NCI-H460 (cell line): ENCODE measurements at regions not wholly inside any gene's neighbourhood (a gene's known extent, or its start where the extent isn't known, plus 50 kb on each side); places are given as distances from the start of the nearest gene placed in this dataset.
"Not testable (repeated sequence)": the region's sequence is repeated elsewhere in the genome, so short reads cannot be mapped to it uniquely, and the experiment has no call there.

Source experiments
- DNase-seq: peaks from one replicate; pipeline ENCODE4 v3.0.0-alpha.2; 2016; ENCODE audit warnings: low read depth; ENCODE audit errors: extremely low read depth

DNA sequence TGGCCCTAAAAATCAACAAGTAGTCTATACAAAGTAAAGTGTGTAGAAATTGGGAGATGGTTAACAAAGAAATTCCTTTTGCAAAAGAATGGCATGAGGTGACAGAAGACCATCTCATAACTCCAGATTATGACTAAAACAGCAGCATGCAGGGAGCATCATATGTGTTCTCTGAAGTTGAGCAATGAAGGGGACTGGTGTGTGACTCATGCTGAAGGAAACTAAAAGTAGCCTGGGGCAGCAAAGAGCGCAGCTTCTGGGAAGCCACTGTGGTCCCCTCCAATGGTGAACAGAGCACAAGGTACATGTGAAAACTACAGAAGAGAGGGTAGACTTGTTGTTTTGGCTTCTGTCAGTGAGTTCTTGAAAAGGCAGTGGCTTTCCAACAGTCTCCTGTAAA lies 133.4 kb downstream of the MACC1 start:
- DNase-seq: no peak

DNA sequence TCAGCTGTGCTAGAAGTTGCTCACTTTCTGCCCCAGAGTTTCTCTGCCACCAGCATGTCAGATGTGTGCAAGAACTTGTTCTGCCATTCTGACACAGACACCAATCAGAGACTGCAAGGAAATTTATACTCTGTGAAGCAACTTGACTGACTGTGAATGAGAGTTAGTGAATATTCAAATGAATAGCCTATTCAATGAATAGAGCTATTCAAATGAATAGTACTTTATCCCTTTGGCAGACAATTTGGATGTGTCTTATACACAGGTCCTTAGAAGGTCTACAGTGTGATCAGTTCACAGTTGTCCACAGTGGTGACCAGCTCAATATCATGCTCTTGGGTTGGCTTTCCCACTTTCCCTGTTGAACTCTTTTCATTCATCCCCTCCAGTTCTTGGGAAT lies 138.1 kb downstream of the MACC1 start:
- DNase-seq: no peak

DNA sequence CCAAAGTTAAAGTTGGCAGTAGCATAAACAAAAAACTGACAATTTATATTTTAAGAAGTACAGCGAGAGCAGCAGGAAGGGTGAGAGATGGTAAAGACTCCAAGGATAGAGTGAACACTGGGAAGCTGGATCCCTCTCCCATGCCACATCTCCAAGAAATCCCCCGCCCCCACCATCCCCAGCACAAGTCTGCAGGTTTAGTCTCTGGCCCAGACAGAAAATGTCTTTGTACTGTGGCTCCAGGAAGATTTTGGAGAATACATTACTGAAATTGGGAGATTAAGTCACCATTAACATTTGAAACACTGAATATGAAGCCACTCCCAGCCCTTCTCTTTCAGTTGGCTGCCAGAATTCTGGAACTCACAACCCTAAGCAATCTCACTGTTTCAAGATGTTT lies 140.3 kb downstream of the MACC1 start:
- no peak for DNase-seq

DNA sequence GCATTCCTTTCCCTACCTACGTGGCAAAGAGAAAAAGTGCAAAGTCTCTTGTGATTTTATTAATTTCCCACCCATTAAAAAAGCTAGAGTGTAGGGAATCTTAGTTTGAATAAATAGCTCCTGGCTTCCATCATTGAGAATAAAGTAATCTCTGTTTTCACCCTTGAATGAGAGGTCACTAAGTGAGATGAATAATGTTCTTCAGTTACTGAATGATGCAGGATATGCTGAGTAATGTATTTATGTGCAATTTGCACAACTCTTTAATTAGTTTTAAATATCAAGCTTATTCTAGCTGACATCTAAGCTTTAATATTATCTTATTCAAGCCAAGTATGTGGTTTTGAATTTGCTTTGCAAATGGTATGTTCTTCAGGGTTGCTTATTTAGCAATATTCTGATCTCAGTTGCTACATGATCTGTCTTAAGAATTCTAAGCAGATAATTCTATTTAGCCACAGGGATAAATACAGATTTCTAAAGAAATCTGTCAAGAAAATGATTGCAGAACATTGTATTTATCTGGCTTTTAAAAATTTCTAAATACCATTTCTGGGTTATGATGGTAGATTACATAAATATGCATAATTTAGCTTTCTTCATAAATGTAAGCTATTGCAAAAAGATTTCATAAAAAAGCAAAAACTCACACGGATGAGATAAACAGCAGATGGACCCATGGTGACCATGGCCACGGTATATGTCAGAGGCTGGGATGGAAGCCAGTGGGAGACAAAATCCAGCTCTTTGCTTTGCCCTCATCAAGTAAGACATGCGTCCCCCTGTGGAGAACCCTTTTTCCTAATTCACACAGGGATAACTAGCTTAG lies 141.0 kb downstream of the MACC1 start:
- DNase-seq: no peak

DNA sequence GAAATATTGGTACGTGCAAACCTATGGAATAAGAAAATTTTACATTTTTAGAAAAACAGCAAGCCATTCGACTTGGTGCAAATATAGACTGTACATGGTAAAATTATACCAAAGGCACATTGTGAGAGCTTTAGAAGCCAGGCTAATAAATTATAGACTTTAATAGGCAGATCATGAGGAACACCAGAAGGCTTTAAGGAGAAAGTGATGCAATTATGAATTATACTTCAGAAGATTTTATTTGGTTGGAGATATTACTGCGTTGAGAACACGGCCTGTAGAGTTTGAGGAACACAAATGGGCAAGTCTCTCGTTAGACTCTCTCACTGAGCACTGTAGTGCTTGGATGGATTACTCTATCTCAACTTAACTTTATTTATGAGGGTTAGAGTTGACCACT lies 141.7 kb downstream of the MACC1 start:
- no peak for DNase-seq

DNA sequence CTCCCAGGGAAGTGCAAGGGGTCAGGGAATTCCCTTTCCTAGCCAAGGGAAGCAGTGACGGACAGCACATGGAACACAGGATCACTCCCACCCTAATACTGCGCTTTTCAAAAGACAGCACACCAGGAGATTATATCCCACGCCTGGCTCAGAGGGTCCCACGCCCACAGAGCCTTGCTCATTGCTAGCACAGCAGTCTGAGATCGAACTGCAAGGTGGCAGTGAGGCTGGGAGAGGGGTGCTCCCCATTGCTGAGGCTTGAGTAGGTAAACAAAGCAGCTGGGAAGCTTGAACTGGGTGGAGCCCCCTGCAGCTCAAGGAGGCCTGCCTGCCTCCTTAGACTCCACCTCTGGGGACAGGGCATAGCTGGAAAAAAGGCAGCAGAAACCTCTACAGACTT lies 149.2 kb downstream of the MACC1 start:
- not testable (repeated sequence) for DNase-seq

DNA sequence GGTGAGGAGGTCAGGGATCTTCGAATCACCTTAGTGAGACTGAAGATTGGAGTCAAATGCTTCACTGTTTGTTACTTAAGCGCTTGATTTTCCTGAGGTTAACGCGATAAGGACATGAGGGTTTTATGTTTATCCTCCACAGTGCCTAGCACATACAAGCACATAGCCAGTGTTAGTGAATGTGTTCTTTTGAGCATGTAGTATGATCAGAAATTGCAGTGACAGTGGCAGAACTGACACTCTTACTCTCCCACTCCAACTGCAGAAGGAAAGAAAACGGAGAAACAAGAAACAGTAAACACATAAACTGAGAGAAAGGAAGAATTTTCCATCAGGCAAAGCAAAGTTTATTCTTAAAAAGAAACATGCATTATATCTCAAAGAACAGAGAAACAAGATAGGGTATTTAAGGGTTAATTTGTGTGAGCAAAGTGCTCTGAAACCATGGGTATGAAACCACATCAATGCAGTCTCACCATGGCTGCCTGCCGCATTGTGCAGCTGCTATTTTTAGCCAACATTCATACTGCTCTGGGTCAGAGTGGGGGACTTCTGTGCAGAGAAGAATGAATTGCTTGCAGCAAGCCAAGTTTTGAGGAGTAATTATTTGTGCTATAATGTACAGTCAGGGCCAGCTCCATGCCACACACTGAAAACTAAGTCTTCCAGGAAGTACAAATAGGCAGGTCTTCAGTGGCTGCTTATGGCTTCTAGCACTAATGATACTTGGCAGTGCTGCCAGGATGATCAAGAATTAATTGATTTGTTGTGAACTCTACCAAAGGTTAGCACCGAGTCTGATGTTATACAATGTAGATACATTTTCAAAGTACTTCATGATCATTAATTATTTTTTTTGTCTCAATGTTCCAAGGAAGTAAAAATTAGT lies 152.0 kb downstream of the MACC1 start:
- DNase-seq: no peak

DNA sequence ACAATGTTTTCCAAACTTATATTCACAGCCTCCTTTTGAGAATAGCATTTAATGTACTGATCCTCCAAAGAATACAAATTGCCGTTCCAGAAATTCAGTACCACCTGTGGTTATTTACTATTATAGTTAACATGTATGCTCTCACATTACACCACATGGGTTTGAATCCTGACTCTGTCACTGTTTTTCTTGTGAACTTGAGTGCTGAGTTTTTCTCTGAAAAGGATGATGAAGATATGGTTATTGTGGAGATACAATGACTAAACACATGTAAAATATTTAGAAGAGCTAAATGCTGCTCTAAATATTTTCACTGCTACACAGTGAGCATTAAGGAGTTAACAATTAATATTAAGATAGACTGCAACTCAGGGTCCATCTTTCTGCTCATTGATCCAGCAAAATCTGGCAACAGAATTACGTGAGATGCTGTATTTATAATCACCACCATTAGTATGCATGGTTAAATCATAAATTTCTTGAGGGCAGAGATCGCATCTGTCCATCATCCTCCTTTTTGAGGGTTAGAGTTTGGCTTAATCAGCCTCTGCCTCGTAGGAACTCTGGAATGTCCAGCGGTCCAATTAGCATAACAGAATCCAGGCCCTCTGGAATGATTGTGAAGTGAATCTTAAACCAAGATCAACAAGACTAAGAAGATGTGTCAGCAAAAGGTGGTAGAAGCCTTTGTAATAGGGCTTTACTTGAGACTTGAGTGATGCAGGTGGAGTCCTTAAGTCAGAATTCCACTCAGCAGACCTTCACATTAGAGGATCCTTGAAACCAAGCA lies 152.8 kb downstream of the MACC1 start:
- DNase-seq: no peak

DNA sequence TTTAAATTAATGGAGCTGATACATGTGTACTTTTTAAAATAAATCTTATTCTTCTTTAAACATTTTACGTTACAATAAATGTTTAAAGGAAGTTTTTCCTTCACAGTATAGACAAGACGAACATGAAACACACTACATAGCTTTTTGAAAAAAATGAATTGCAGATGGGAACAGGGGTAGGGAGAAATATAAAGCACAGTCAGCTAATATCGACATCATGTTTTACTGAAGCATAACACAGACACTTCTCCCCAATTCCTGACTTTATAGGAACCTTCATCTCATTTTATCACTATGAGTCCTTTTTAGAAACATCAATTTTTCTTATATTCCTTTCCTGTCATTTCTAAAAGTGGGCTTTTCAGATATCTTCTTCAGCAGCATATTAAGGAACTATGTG lies 153.5 kb downstream of the MACC1 start:
- DNase-seq: no peak

DNA sequence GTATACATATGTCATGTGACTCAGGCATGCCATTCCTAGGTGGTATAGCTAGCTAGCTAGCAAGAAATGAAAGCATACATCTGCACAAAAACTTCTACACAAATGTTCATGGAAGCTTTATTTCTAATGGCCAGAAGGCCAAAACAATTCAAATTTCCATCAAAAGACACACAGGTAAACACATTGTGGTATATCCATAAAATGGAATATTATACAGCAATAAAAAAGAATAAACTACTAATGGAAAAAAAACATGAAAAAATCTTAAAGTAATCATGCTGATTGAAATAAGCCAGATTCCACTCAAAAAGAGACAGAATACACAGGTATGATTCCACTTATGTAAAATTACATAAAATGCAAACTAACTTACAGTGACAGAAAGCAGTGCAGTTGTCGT lies 154.3 kb downstream of the MACC1 start:
- DNase-seq: no peak

DNA sequence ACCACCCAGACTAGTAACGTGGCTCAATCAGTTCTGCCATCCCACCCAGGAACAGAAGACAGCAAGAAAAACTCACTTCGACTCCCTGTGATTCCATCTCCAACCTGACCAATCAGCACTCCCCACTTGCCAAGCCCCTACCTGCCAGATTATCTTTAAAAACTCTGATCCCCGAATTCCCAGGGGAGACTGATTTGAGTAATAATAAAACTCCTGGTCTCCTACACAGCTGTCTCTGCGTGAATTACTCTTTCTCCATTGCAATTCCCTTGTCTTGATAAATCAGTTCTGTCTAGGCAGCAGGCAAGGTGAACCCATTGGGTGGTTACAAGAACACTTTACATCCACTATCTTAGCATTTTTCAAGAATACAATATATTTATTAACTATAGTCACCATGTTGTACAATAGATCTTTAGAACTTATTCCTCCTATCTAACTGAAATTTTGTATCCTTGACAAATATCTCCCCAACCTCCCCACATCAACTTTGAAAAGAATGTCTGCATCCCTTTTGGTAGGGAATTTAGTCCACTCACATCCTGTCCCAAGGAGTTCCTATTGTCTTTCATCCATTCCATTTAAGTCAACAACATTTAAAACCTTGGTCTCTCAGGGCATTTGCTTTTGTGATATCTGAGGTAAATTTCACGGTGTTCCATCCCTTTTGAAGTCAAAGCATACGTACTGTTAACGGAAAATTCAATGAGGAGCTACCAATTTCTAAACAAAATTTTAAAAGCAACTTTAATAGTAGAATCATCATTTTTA lies 163.7 kb downstream of the MACC1 start:
- DNase-seq: no peak

DNA sequence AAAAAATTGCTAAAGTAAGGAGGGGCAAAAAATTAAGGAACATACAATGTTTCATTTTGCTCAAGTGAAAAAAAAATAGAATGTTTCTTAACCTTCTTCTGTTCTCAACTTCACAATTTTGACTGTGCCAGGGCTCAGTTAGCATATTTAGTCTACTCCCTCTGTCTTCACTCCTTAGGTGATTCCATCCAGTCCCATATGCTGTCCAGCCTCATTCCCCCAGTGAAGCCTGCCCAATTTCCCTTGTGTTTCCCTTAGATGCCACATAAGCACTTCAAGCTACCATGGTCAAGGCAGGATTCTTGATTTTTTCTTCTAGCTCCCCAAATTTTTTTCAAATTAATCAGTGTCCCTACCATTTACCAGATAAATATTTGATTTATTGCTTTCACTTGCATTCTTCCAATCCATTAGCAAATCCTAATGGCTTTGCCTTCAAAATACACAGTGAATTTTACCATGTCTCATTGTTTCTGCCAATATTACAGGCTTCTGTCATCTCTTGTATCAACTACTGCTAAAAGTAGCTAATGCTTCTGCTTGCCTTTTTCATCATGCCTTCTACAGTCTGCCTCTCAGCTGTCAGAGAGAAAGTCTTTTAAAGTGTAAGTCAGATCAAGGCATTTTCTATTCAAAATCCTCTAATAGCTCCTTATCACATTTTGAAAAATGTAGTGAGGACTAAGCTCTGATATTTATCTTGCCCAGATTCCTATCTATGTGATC lies 166.8 kb downstream of the MACC1 start:
- no peak for DNase-seq

DNA sequence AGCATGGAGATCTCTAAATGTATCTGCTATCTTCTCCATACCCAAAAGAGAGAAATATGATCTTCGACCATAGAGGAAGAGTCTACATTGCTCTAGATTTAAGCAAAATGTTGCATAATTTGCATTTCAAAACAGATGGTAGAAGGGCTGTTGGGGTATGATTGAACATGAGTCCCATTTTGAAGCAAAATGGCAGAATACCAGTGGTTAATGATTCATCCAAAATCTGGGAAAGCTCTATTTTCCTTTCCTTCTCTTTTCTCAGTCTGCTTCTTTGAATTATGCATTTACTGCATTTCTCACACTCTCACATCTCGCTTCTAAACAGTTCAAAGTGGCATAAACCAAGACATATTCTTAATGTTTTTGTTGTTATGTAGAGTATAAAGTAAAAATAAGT lies 178.5 kb downstream of the MACC1 start:
- DNase-seq: no peak

DNA sequence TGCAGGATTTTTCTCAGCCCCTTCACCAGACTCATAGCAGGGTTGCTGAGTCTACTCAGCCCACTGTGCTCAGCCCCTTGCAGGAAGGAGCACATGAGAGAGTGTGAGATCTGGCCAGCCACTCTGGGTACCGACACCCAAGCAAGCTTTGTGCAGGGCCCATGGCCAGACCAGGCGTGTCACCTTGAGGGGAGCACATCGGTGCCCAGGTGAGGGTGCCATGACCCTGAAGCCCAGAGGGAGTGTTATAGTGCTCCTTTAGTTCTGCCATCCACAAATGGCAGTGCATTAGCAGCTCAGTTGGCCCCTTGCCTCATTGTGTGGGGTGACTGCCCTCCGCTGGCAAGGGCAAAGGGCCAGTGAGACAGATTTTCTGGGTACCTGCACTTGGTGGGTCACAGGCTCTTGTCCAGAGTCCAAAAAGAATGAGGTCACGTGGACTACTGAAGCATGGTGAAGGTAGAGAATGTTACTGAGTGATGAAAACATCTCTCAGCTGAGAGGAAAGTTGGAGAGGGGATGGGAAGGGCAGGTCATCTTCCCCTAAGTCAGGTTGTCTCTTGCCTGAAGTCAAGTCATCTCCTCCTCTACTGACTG lies 181.8 kb downstream of the MACC1 start:
- no peak for DNase-seq

DNA sequence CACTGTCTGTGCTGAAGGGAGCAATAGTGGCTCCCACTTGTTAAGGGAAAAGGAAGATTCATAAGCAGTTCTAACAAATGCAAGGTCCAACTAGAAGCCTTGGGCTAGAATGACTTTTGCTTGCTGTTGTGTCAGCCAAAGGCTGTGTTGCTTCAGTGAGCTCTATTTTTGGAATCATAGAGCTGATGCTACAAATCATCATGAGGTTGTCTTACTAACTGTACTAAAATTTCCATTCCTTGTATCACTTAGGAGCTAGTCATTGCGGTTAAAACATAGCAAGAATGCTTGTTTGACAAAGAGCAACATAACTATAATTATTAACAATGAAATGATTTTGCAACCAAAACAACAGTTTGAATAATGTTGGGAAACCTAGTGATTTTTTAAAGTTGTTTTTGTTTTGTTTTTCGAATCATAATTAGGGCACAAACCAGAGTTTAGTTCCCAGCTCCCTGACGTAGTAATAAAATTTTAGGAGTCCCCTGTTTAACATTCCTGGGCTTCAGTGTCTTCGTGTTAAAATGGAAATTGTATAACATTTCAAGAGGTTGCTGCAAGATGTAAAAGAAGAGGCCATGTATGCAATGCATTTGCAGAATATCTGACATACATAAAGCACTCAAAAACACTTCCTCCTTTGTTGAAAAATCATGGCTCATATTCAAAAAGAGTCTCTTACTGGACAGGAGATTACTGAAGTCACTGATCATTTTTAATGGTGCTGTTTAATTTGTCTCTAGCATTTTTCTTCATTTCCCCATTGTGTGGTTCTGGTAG lies 183.4 kb downstream of the MACC1 start:
- no peak for DNase-seq

DNA sequence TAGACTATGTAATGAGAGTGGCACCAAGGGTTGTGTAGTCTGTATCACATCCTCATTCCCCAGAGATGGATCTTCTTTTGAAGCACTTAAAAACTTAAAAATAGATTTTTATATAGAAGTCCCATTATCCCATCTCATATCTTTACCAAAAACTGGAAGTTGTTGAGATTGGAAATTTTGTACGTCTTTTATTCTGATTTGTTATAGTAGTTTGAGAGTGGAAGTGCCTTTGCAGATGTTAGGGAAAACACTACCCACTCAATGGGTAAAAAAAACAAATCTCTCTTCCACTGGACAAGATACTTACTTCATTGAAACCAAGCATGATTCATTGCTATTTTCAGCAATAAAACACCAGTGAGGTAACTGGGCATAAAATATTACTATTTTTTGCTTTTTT lies 184.4 kb downstream of the MACC1 start:
- no peak for DNase-seq

DNA sequence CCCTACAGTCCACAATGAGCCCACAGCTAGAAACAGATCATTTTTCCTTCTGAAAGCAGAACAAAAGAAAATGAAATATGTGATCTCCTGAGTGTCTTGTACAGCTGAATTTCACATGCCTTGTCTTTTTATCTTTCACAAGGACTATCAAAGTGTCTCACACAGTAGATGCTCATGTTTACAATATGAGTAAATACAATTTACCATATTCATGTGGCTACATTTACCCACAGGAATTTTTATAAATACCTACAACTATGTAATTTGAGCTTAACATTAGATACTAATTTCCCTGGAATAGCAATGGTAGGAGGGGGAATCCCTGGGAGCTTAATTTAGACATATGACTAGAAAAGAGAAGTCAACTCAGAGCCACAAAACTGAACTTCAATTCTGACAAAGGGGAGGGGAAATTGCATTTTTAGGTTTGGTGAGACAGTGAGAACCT lies 186.2 kb downstream of the MACC1 start:
- DNase-seq: peak; percentile 2

DNA sequence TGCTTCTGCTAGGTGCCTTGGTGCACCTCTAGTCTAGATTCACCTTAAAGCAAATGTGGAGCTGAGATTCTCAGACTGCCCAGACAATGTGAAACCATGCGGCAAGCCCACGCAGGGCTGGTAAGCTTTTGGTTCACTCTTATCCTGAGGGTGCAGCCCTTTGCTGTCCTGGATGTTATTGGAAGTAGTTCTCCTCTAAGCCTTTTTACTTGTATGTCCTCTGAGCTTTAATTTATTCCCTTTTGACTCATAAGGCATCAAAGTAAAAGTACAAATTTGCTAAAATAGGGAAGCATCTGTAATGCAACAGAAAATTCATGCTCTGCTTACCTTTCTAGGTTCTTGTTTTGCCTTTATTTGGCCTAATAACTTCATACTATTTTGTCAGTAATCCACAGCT lies 186.8 kb downstream of the MACC1 start:
- no peak for DNase-seq

DNA sequence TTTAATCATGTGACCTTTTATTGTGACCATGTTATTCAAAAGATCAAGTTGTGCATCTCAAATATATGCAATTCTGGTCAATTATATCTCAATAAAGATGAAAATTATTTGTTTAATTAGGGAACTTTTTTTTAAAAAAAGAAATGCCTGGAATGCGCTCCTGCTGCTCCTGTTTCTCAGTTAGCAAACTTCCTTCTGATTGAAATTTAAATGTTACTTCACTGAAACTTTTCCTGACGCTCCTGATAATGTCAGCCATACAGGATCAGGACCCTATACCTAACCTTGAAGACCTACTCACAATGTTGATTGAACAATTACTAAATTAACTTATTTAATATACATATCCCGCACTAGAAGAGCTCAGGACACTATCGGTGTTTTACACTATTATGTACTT lies 190.4 kb downstream of the MACC1 start:
- DNase-seq: no peak
